Endothelial cell of umbilical vein (primary cell): ENCODE measurements at regions not wholly inside any gene's neighbourhood (a gene's known extent, or its start where the extent isn't known, plus 50 kb on each side); places are given as distances from the start of the nearest gene placed in this dataset.

Experiments
- BruUV-seq: library from RNA; stranded (reverse); fragments of 400-500 nt; replicated peaks from 2 replicates; lab custom pipeline; 2021; lab: Mats Ljungman, UMichigan
- CTCF ChIA-PET: fragments of 300-600, 350-600 bp; sonication (Branson Sonifier 250); formaldehyde crosslinking; loops from one replicate; lab custom pipeline; 2021; ENCODE audit warnings: antibody characterized with exemption, inconsistent platforms; lab: Charles Lee
- POLR2A ChIA-PET: fragments of 300-600, 350-600 bp; sonication (Branson Sonifier 250); formaldehyde crosslinking; loops from one replicate; lab custom pipeline; 2021; ENCODE audit warnings: antibody characterized with exemption, inconsistent platforms; lab: Charles Lee
- DNase-seq: peaks from one replicate; pipeline ENCODE4 v3.0.0-alpha.2; 2011; ENCODE audit warnings: low read depth, low spot score
- FAIRE-seq: peaks from 2 replicates; lab custom pipeline; 2011; peaks lifted over from hg19 to GRCh38; lab: Jason Lieb, UNC
- H2AFZ ChIP-seq: 2 replicates; pipeline ENCODE4 v1.6.0; 2012; ENCODE audit warnings: low read depth, low read length, control low read depth, inconsistent platforms
- H3K27ac ChIP-seq: 2 replicates; pipeline ENCODE4 v1.5.1; 2011; ENCODE audit warnings: low read depth, mild to moderate bottlenecking, control low read depth, low read length, moderate library complexity; ENCODE audit not compliant: insufficient read depth
- H3K27me3 ChIP-seq, 2 experiments: 2 replicates each; pipeline versions ENCODE4 v1.6.0 to v1.6.1; 2011; ENCODE audit warnings: low read length in 2 of 2, mixed read lengths in 1 of 2; ENCODE audit not compliant: control insufficient read depth in 2 of 2, insufficient read depth in 2 of 2
- H3K36me3 ChIP-seq, 2 experiments: 2 replicates in 1 of 2; 3 replicates in 1 of 2; pipeline ENCODE4 v1.5.1; 2011; ENCODE audit warnings: low read length in 2 of 2, mild to moderate bottlenecking in 1 of 2, moderate library complexity in 1 of 2; ENCODE audit not compliant: control insufficient read depth in 2 of 2, insufficient read depth in 2 of 2; ENCODE audit errors: extremely low read depth in 1 of 2
- H3K4me1 ChIP-seq: 3 replicates; pipeline ENCODE4 v1.5.1; 2011; ENCODE audit warnings: mild to moderate bottlenecking, low read length; ENCODE audit not compliant: control insufficient read depth, insufficient read depth; ENCODE audit errors: extremely low read depth
- H3K4me2 ChIP-seq: 2 replicates; pipeline ENCODE4 v1.6.1; 2011; ENCODE audit warnings: low read length, control low read depth, mixed read lengths; ENCODE audit not compliant: insufficient read depth
- H3K4me3 ChIP-seq, 3 experiments: fragments of 200-600 bp in 1 of 3; sonication (generic), shearing (Covaris generic) in 1 of 3; replicated peaks in 1 of 3; 2 replicates each; pipeline ENCODE4 v1.5.1; 2011 to 2016; ENCODE audit warnings: control low read depth in 3 of 3, low read length in 3 of 3, mild to moderate bottlenecking in 2 of 3, inconsistent platforms in 1 of 3, low read depth in 1 of 3, moderate library complexity in 1 of 3; ENCODE audit not compliant: insufficient read depth in 1 of 3
- H3K79me2 ChIP-seq: 2 replicates; pipeline ENCODE4 v1.6.0; 2012; ENCODE audit warnings: low read length, inconsistent platforms; ENCODE audit not compliant: control insufficient read depth, insufficient read depth
- H3K9ac ChIP-seq: replicated peaks from 2 replicates; pipeline ENCODE3; 2011; ENCODE audit warnings: low read length, control low read depth; ENCODE audit not compliant: insufficient read depth; ENCODE audit errors: extremely low read depth
- H3K9me1 ChIP-seq: replicated peaks from 3 replicates; pipeline ENCODE4 v1.6.0; 2011; ENCODE audit warnings: mild to moderate bottlenecking, low read length; ENCODE audit not compliant: control insufficient read depth, insufficient read depth; ENCODE audit errors: extremely low read depth
- H3K9me3 ChIP-seq: replicated peaks from 2 replicates; pipeline ENCODE4 v1.5.1; 2012; ENCODE audit warnings: low read length, inconsistent platforms; ENCODE audit not compliant: control insufficient read depth, insufficient read depth
- H4K20me1 ChIP-seq: replicated peaks from 2 replicates; pipeline ENCODE3; 2011; ENCODE audit warnings: mild to moderate bottlenecking, low read length; ENCODE audit not compliant: control insufficient read depth, insufficient read depth; ENCODE audit errors: extremely low read depth
- CTCF ChIP-seq, 2 donors: IDR thresholded peaks; 1 replicate in 1 of 2; 2 replicates in 1 of 2; pipeline ENCODE4 v1.5.1; 2011; ENCODE audit warnings: low read length in 2 of 2, mild to moderate bottlenecking in 2 of 2, moderate library complexity in 2 of 2, control low read depth in 1 of 2, inconsistent platforms in 1 of 2, low read depth in 1 of 2; ENCODE audit not compliant: insufficient read depth in 1 of 2; ENCODE audit errors: extremely low read depth in 1 of 2
- EZH2 ChIP-seq: IDR thresholded peaks from 2 replicates; pipeline ENCODE4 v1.6.1; 2012; ENCODE audit warnings: borderline replicate concordance, low read depth, mild to moderate bottlenecking, moderate library complexity, low read length, inconsistent platforms; ENCODE audit not compliant: severe bottlenecking
- FOS ChIP-seq: IDR thresholded peaks from 2 replicates; pipeline ENCODE4 v1.6.1; 2011; ENCODE audit warnings: mild to moderate bottlenecking, low read length, moderate library complexity, borderline replicate concordance; ENCODE audit not compliant: insufficient read depth
- GATA2 ChIP-seq: IDR thresholded peaks from 2 replicates; pipeline ENCODE4 v1.7.0; 2011; ENCODE audit warnings: low read depth, mild to moderate bottlenecking, moderate library complexity, mixed read lengths, low read length; ENCODE audit not compliant: insufficient read length, insufficient read depth
- JUN ChIP-seq: IDR thresholded peaks from 2 replicates; pipeline ENCODE4 v1.6.1; 2011; ENCODE audit warnings: borderline replicate concordance, low read depth; ENCODE audit not compliant: insufficient read length, insufficient read depth
- MAX ChIP-seq: IDR thresholded peaks from 2 replicates; pipeline ENCODE4 v1.6.1; 2011; ENCODE audit not compliant: insufficient read depth, insufficient read length
- MYC ChIP-seq: IDR thresholded peaks from one replicate; pipeline ENCODE4 v1.6.1; 2011; ENCODE audit warnings: mild to moderate bottlenecking, low read depth, low read length
- POLR2A ChIP-seq: IDR thresholded peaks from 2 replicates; pipeline ENCODE4 v1.6.1; 2012; ENCODE audit warnings: low read depth, mild to moderate bottlenecking, control low read depth, low read length
- POLR2AphosphoS5 ChIP-seq: IDR thresholded peaks from 2 replicates; pipeline ENCODE4 v1.6.1; 2012; ENCODE audit warnings: low read depth, mild to moderate bottlenecking, control low read depth, low read length, moderate library complexity; ENCODE audit not compliant: insufficient read depth
- dilution Hi-C: fragments of 300-500 bp; cut with MboI; formaldehyde crosslinking; loops from one replicate; pipeline ENCODE4 v1.15.0; 2019; ENCODE audit warnings: low sequenced_read_pairs; ENCODE audit not compliant: extremely low pct_ligation_motif_present
- intact Hi-C: fragments of 100-400 bp; cut with micrococcal nuclease; formaldehyde crosslinking; loops from one replicate; pipeline ENCODE4 v1.10.0; 2022

- Histone ChIP-seq H3K27me3 (no peaks in the 10 kb centered on the region), H3K4me3 (no peak overlapping the region), H3K27ac (no peak overlapping the region), H3K36me3 (no peaks in the 10 kb centered on the region), H3K4me1 (peaks cover 10% of the 10 kb centered on the region), H3K9ac (no peak overlapping the region), H3K79me2 (no peaks in the 10 kb centered on the region), H3K4me2 (no peak overlapping the region), H3K9me3 (no peaks in the 10 kb centered on the region), H3K9me1 (no peaks in the 10 kb centered on the region), H2AFZ (no peak overlapping the region), H4K20me1 (no peaks in the 10 kb centered on the region)
- intact Hi-C loops: no loop called here
- ChIA-PET POLR2A (no interaction called here), CTCF (no interaction called here)
- DNase-seq (no peak), FAIRE-seq (no peak)
- no TSS peak for BruUV-seq
- no peak for TF ChIP-seq CTCF (IDR thresholded peaks at IDR 0.05; ENCODE audit: extremely low read depth in 1 of 2, insufficient read depth in 1 of 2, low read depth in 1 of 2, low read length in 2 of 2)
- no peak for TF ChIP-seq FOS
- no peak for TF ChIP-seq JUN
- TF ChIP-seq GATA2: no peak
- TF ChIP-seq MYC: no peak
- no peak for TF ChIP-seq POLR2AphosphoS5
- TF ChIP-seq POLR2A: no peak
- no peak for TF ChIP-seq MAX
- TF ChIP-seq EZH2: no peak
- dilution Hi-C loops: no loop called here
Measured at GRCh38 chr22:27128461-27129085, 471.2 kb downstream of the MIAT start.
